Kidney (tissue), 13 donors: ENCODE measurements at regions not wholly inside any gene's neighbourhood (a gene's known extent, or its start where the extent isn't known, plus 50 kb on each side); places are given as distances from the start of the nearest gene placed in this dataset.
A peak's percentile ranks its signal among the peaks of the same experiment; 100 is the strongest.

ENCODE experiments used
- DNase-seq, 5 donors: peaks; one replicate each; pipeline ENCODE4 v3.0.0-alpha.2; 2013 to 2020
- FAIRE-seq: peaks from 2 replicates; lab custom pipeline; 2012; peaks lifted over from hg19 to GRCh38; lab: Jason Lieb, UNC
- H3K27ac ChIP-seq, 2 donors: one replicate each; pipeline ENCODE4 v1.7.0; 2013; ENCODE audit warnings: low read depth in 2 of 2, low read length in 2 of 2, inconsistent platforms in 1 of 2
- H3K27me3 ChIP-seq: one replicate; pipeline ENCODE4 v1.7.1; 2013; ENCODE audit warnings: low read length, inconsistent platforms; ENCODE audit not compliant: control insufficient read depth, insufficient read depth
- H3K36me3 ChIP-seq, 3 donors: one replicate each; pipeline versions ENCODE4 v1.7.0 to v1.7.1; 2013; ENCODE audit warnings: low read length in 3 of 3, control low read depth in 1 of 3, inconsistent platforms in 1 of 3; ENCODE audit not compliant: insufficient read depth in 3 of 3, control insufficient read depth in 2 of 3
- H3K4me1 ChIP-seq, 3 donors: one replicate each; pipeline versions ENCODE4 v1.7.0 to v1.7.1; 2013; ENCODE audit warnings: low read length in 3 of 3, inconsistent platforms in 1 of 3, low read depth in 1 of 3; ENCODE audit not compliant: control insufficient read depth in 2 of 3, insufficient read depth in 2 of 3
- H3K4me3 ChIP-seq, 3 donors: one replicate each; pipeline versions ENCODE4 v1.7.0 to v1.8.1; 2013; ENCODE audit warnings: low read length in 3 of 3, control low read depth in 1 of 3, inconsistent platforms in 1 of 3
- H3K9ac ChIP-seq, 3 donors: one replicate each; pipeline versions ENCODE4 v1.7.0 to v1.7.1; 2013; ENCODE audit warnings: low read length in 3 of 3, control low read depth in 1 of 3, inconsistent platforms in 1 of 3
- H3K9me3 ChIP-seq, 3 donors: one replicate each; pipeline versions ENCODE4 v1.7.0 to v1.7.1; 2013; ENCODE audit warnings: low read length in 3 of 3, control low read depth in 1 of 3, inconsistent platforms in 1 of 3; ENCODE audit not compliant: control insufficient read depth in 2 of 3, insufficient read depth in 1 of 3
- intact Hi-C: fragments of 100-400 bp; cut with DNase I; formaldehyde crosslinking; loops from one replicate; pipeline ENCODE4 v1.11.1; 2022
- TF ChIP-seq, protein P1 (sequence below): IDR thresholded peaks from 3 replicates; pipeline ENCODE4 v1.5.1; 2012; ENCODE audit warnings: mild to moderate bottlenecking, moderate library complexity, borderline replicate concordance; ENCODE audit not compliant: insufficient read depth; ENCODE audit errors: extremely low read depth
- donor health status: control.
- donor health status: control.
- donor health status: control.
- donor health status: control.
- donor health status: control.
- donor health status: DM: yes; HTN: yes; CAD: no.
- donor health status: Normal renal cell carcinoma (clear cell type).

DNA sequence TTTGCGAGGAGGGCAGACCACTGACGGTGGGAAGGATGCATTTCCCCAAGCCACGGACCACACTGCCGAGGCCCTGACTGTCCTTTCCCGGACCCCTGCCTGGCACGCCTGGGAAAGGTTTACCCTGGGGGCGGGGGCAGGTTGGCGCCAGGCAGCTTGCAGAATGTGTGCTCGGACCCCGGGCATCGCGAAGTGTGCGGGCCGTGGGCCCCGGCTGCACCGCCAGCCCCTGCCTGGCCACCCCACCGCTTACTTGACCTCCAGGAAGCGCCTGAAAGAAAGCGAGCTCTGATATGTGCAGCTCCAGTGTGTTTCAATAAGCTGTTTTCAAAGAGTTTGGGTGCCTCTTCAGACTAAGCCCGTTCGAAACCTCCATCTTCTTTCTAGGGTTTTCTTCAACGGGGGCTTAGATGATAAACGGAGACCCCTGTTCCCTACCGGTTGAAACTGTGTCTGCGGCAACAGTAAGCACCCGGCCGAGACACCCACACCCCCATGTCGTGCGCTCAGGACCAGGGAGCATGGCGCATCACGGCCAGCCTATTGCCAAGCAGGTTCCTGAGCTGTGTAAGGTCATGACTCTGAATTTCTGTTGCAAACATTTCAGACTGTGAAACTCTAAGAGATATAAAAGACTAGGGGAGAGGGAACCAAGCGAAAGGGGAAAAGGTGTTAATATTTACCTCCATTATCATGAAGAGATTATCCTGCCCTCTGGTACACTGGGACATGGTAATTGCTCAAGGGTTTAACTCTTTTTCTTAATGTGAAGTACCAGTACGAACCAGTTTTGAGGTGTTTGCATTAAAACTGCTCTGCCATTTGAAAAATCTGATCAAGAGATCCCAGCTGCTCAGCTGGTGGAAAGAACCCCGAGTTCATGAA lies 231.2 kb upstream of the FOXQ1 start:
- intact Hi-C loops, result no loop called here
- Histone ChIP-seq H3K9me3 (no peaks in the 10 kb centered on the region), H3K36me3 (no peaks in the 10 kb centered on the region), H3K4me1 (peaks cover 0 to 13% (median 0%) of the 10 kb centered on the region in 3 donors), H3K27me3 (no peaks in the 10 kb centered on the region), H3K4me3 (no peak overlapping the region), H3K27ac (no peak overlapping the region), H3K9ac (no peak overlapping the region)
- no peak for FAIRE-seq
- DNase-seq, result peak in 1 of 5 donors; percentile 27
- TF ChIP-seq, protein P1, sequence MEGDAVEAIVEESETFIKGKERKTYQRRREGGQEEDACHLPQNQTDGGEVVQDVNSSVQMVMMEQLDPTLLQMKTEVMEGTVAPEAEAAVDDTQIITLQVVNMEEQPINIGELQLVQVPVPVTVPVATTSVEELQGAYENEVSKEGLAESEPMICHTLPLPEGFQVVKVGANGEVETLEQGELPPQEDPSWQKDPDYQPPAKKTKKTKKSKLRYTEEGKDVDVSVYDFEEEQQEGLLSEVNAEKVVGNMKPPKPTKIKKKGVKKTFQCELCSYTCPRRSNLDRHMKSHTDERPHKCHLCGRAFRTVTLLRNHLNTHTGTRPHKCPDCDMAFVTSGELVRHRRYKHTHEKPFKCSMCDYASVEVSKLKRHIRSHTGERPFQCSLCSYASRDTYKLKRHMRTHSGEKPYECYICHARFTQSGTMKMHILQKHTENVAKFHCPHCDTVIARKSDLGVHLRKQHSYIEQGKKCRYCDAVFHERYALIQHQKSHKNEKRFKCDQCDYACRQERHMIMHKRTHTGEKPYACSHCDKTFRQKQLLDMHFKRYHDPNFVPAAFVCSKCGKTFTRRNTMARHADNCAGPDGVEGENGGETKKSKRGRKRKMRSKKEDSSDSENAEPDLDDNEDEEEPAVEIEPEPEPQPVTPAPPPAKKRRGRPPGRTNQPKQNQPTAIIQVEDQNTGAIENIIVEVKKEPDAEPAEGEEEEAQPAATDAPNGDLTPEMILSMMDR, result no peak

DNA sequence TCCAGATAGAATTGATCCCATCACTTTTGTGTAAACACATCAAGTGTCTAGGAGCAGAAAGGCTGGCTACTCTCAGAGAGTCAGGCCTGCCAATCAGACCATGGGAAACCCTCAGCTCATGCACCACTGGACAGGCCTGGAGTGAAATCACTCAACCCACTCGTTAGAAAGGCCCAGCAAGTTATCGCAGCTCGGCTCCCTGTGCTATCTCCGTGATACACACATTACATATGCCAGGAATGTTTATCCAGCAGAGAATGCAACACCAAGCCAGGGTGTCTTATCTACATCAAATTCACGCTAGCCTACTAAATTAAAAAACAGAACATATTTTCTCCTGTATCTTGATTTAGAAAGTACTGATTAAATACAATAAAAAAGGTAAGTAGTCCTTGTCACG lies 232.4 kb upstream of the FOXQ1 start:
- Histone ChIP-seq H3K27me3 (no peaks in the 10 kb centered on the region), H3K9ac (no peak overlapping the region), H3K4me1 (peaks cover 0 to 13% (median 0%) of the 10 kb centered on the region in 3 donors), H3K4me3 (no peak overlapping the region), H3K27ac (no peak overlapping the region), H3K36me3 (no peaks in the 10 kb centered on the region), H3K9me3 (no peaks in the 10 kb centered on the region)
- no peak for FAIRE-seq
- intact Hi-C loops, result no loop called here
- TF ChIP-seq, protein P1, result no peak
- peak in 1 of 5 donors; percentile 43 for DNase-seq

DNA sequence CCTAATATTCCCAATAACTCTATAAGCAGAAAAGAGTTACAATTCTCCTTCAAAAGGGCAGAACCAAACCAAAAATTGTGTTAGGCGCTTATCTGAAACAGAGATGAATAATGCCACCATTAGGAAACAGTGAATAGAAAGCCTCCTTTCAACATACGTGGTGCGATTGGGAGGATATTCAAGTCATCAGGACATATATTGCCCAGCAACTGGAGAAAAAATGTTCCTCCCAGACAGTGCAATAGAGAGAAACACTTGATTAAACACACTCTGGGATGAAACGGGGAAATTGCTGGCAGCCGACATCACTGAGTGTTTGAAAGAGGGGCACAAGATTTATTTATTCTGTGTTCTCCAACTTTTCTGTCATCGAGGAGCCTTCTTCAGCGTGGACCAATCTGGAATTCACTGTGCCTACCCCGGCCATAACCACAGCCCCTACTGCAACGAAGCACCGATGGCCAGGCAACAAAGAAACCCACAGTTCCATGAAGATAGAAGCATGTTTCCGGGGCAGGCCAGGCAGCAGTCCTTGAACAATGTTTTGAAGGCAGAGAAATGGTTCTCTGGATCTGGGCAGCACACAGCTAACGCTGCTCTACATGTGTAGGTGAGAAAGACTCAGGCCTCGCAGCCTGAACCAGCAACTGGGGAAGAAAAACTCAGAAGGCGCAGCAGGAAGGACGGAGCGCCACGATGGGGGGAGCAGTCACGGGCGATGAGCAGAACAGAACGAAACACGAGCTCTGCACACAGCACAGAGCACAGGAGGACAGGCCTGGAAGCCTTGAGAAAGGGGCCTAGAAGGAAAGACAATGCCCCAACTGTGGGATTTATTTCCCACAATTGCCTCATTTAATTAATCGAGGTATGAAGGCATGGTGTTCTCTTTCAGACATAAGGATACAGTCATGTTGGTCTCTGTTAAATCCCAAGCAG lies 234.2 kb upstream of the FOXQ1 start:
- H3K9ac ChIP-seq, result no peak overlapping the region
- FAIRE-seq, result no peak
- no peak overlapping the region for H3K27ac ChIP-seq
- TF ChIP-seq, protein P1, result no peak
- DNase-seq, result peak in 3 of 5 donors; percentile 48 to 65 (median 60)
- H3K36me3 ChIP-seq, result no peaks in the 10 kb centered on the region
- no peaks in the 10 kb centered on the region for H3K27me3 ChIP-seq
- no peaks in the 10 kb centered on the region for H3K9me3 ChIP-seq
- no peak overlapping the region for H3K4me3 ChIP-seq
- intact Hi-C loops, result no loop called here
- H3K4me1 ChIP-seq, result peaks cover 0 to 13% (median 0%) of the 10 kb centered on the region in 3 donors
